Caco-2 (cell line): ENCODE measurements at regions not wholly inside any gene's neighbourhood (a gene's known extent, or its start where the extent isn't known, plus 50 kb on each side); places are given as distances from the start of the nearest gene placed in this dataset.

ENCODE experiments used
- BruUV-seq: library from RNA; stranded (reverse); fragments of 400-500 nt; replicated peaks from 2 replicates; lab custom pipeline; 2021; lab: Mats Ljungman, UMichigan
- CTCF ChIA-PET: fragments of 300-600 bp; sonication (Branson Sonifier 250); formaldehyde crosslinking; loops from one replicate; lab custom pipeline; 2022; ENCODE audit warnings: antibody characterized with exemption; lab: Charles Lee
- POLR2A ChIA-PET: fragments of 300-600 bp; sonication (Branson Sonifier 250); formaldehyde crosslinking; loops from one replicate; lab custom pipeline; 2022; ENCODE audit warnings: antibody characterized with exemption; lab: Charles Lee
- DNase-seq, 2 experiments: peaks; one replicate each; pipeline versions ENCODE4 v3.0.0 to v3.0.0-alpha.2; 2020 to 2022
- H3K27me3 ChIP-seq: replicated peaks from 2 replicates; pipeline ENCODE4 v1.6.0; 2011; ENCODE audit warnings: low read length; ENCODE audit not compliant: control insufficient read depth, insufficient read depth
- H3K36me3 ChIP-seq: 2 replicates; pipeline ENCODE4 v1.5.1; 2011; ENCODE audit warnings: low read length; ENCODE audit not compliant: control insufficient read depth, insufficient read depth
- H3K4me1 ChIP-seq: fragments of 250-450 bp; sonication (Bioruptor Pico); 2 replicates; pipeline ENCODE4 v1.5.1; 2020; ENCODE audit warnings: mild to moderate bottlenecking
- H3K4me3 ChIP-seq: 2 replicates; pipeline ENCODE4 v1.5.1; 2011; ENCODE audit warnings: low read depth, mild to moderate bottlenecking, control low read depth, low read length
- H3K9me3 ChIP-seq: fragments of 250-450 bp; sonication (Bioruptor Pico); 2 replicates; pipeline ENCODE4 v1.5.1; 2020; ENCODE audit warnings: mild to moderate bottlenecking, moderate library complexity
- H3K27ac Mint-ChIP-seq: one replicate; pipeline ENCODE4 v1.8.0; 2022; ENCODE audit warnings: mixed read lengths; ENCODE audit not compliant: unreplicated experiment
- H3K27me3 Mint-ChIP-seq: one replicate; pipeline ENCODE4 v1.8.0; 2022; ENCODE audit warnings: mixed read lengths; ENCODE audit not compliant: insufficient read depth, unreplicated experiment
- H3K36me3 Mint-ChIP-seq: one replicate; pipeline ENCODE4 v1.8.0; 2022; ENCODE audit warnings: mild to moderate bottlenecking, mixed read lengths; ENCODE audit not compliant: insufficient read depth, unreplicated experiment
- H3K4me1 Mint-ChIP-seq: one replicate; pipeline ENCODE4 v1.8.0; 2022; ENCODE audit warnings: low read depth, mixed read lengths; ENCODE audit not compliant: unreplicated experiment
- H3K4me3 Mint-ChIP-seq: one replicate; pipeline ENCODE4 v1.8.0; 2022; ENCODE audit warnings: mild to moderate bottlenecking, moderate library complexity, mixed read lengths; ENCODE audit not compliant: unreplicated experiment
- H3K9me3 Mint-ChIP-seq: one replicate; pipeline ENCODE4 v1.8.0; 2022; ENCODE audit warnings: mixed read lengths; ENCODE audit not compliant: unreplicated experiment
- intact Hi-C: fragments of 100-400 bp; cut with micrococcal nuclease; formaldehyde crosslinking; loops from one replicate; pipeline ENCODE4 v1.10.0; 2022; ENCODE audit not compliant: unreplicated experiment
- TF ChIP-seq, protein P1 (sequence below), 2 experiments: fragments of 200-600 bp in 1 of 2; IDR thresholded peaks; 1 replicate in 1 of 2; 2 replicates in 1 of 2; pipeline versions ENCODE4 v1.5.1 to v1.8.0; 2011 to 2022; ENCODE audit warnings: antibody characterized with exemption in 1 of 2, control low read depth in 1 of 2, inconsistent platforms in 1 of 2, low read depth in 1 of 2, low read length in 1 of 2, mild to moderate bottlenecking in 1 of 2, moderate library complexity in 1 of 2; ENCODE audit not compliant: insufficient read depth in 1 of 2, severe bottlenecking in 1 of 2, unreplicated experiment in 1 of 2

- no peaks in the 10 kb centered on the region for H3K4me1 ChIP-seq
- Mint-ChIP-seq H3K27me3 (no peaks in the 10 kb centered on the region), H3K27ac (no peak overlapping the region), H3K36me3 (no peaks in the 10 kb centered on the region), H3K9me3 (no peaks in the 10 kb centered on the region), H3K4me1 (no peaks in the 10 kb centered on the region), H3K4me3 (no peak overlapping the region)
- no TSS peak for BruUV-seq
- no peak for DNase-seq
- no peaks in the 10 kb centered on the region for H3K9me3 ChIP-seq
- ChIA-PET CTCF (no interaction called here), POLR2A (no interaction called here)
- no peaks in the 10 kb centered on the region for H3K27me3 ChIP-seq
- TF ChIP-seq, protein P1, sequence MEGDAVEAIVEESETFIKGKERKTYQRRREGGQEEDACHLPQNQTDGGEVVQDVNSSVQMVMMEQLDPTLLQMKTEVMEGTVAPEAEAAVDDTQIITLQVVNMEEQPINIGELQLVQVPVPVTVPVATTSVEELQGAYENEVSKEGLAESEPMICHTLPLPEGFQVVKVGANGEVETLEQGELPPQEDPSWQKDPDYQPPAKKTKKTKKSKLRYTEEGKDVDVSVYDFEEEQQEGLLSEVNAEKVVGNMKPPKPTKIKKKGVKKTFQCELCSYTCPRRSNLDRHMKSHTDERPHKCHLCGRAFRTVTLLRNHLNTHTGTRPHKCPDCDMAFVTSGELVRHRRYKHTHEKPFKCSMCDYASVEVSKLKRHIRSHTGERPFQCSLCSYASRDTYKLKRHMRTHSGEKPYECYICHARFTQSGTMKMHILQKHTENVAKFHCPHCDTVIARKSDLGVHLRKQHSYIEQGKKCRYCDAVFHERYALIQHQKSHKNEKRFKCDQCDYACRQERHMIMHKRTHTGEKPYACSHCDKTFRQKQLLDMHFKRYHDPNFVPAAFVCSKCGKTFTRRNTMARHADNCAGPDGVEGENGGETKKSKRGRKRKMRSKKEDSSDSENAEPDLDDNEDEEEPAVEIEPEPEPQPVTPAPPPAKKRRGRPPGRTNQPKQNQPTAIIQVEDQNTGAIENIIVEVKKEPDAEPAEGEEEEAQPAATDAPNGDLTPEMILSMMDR (IDR thresholded peaks at IDR 0.05; ENCODE audit: insufficient read depth in 1 of 2, low read depth in 1 of 2, low read length in 1 of 2, severe bottlenecking in 1 of 2, unreplicated experiment in 1 of 2): no peak
- intact Hi-C loops: no loop called here
- no peak overlapping the region for H3K4me3 ChIP-seq
- H3K36me3 ChIP-seq: no peaks in the 10 kb centered on the region
Measured at GRCh38 chr3:82000773-82001172, 239.3 kb upstream of the GBE1 start.

GRCh38 chr3:82000350-82000749 lies 238.9 kb upstream of the GBE1 start:
- H3K4me1 ChIP-seq: no peaks in the 10 kb centered on the region
- H3K27me3 Mint-ChIP-seq: no peaks in the 10 kb centered on the region
- intact Hi-C loops: no loop called here
- no peak overlapping the region for H3K27ac Mint-ChIP-seq
- CTCF ChIA-PET: no interaction called here
- DNase-seq: no peak
- H3K9me3 ChIP-seq: no peaks in the 10 kb centered on the region
- H3K4me1 Mint-ChIP-seq: no peaks in the 10 kb centered on the region
- no peak overlapping the region for H3K4me3 ChIP-seq
- POLR2A ChIA-PET: no interaction called here
- BruUV-seq: no TSS peak
- no peaks in the 10 kb centered on the region for H3K9me3 Mint-ChIP-seq
- H3K4me3 Mint-ChIP-seq: no peak overlapping the region
- H3K36me3 ChIP-seq: no peaks in the 10 kb centered on the region
- no peaks in the 10 kb centered on the region for H3K36me3 Mint-ChIP-seq
- H3K27me3 ChIP-seq: no peaks in the 10 kb centered on the region
- TF ChIP-seq, protein P1 (IDR thresholded peaks at IDR 0.05; ENCODE audit: insufficient read depth in 1 of 2, low read depth in 1 of 2, low read length in 1 of 2, severe bottlenecking in 1 of 2, unreplicated experiment in 1 of 2): no peak

DNA sequence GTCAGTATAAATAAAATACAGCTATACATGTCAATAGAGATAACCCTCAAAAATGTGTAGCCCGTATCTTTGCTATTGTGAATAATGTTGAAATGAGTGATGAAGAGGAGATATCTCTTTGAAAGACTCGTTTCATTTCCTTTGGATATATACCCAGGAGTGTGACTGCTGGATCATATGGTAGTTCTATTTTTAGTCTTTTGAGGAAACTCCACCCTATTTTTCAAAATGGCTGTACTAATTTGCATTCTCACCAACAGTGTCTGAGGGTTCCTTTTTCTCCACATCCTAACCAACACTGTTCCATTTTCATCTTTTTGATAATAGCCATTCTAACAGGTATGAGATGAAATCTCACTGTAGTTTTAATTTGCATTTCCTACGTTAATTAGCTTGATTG lies 237.5 kb upstream of the GBE1 start:
- no peaks in the 10 kb centered on the region for H3K36me3 Mint-ChIP-seq
- Histone ChIP-seq H3K27me3 (no peaks in the 10 kb centered on the region), H3K9me3 (no peaks in the 10 kb centered on the region), H3K36me3 (no peaks in the 10 kb centered on the region), H3K4me3 (no peak overlapping the region), H3K4me1 (no peaks in the 10 kb centered on the region)
- intact Hi-C loops: no loop called here
- H3K27me3 Mint-ChIP-seq: no peaks in the 10 kb centered on the region
- no peaks in the 10 kb centered on the region for H3K9me3 Mint-ChIP-seq
- no peak overlapping the region for H3K27ac Mint-ChIP-seq
- BruUV-seq: no TSS peak
- POLR2A ChIA-PET: no interaction called here
- CTCF ChIA-PET: no interaction called here
- no peak overlapping the region for H3K4me3 Mint-ChIP-seq
- H3K4me1 Mint-ChIP-seq: no peaks in the 10 kb centered on the region
- TF ChIP-seq, protein P1 (IDR thresholded peaks at IDR 0.05; ENCODE audit: insufficient read depth in 1 of 2, low read depth in 1 of 2, low read length in 1 of 2, severe bottlenecking in 1 of 2, unreplicated experiment in 1 of 2): no peak
- DNase-seq: no peak
